ENCODE measurements at regions not wholly inside any gene's neighbourhood (a gene's known extent, or its start where the extent isn't known, plus 50 kb on each side); places are given as distances from the start of the nearest gene placed in this dataset.

GRCh38 chr17:65477600-65477999 lies 83.8 kb downstream of the AXIN2 start:
- DNase-seq (ENCODE audit: low spot score) = no peak
- Histone ChIP-seq H3K27ac (no peak overlapping the region), H3K4me3 (no peak overlapping the region)
- no peak for TF ChIP-seq CTCF (IDR thresholded peaks at IDR 0.05)

- TF ChIP-seq CTCF (IDR thresholded peaks at IDR 0.05) = no peak
- DNase-seq (ENCODE audit: low spot score) = no peak
- Histone ChIP-seq H3K4me3 (no peak overlapping the region), H3K27ac (no peak overlapping the region)
Measured at GRCh38 chr17:65474660-65475059, 86.8 kb downstream of the AXIN2 start.

GRCh38 chr17:65473985-65474384 lies 87.5 kb downstream of the AXIN2 start:
- TF ChIP-seq CTCF (IDR thresholded peaks at IDR 0.05) = no peak
- Histone ChIP-seq H3K27ac (no peak overlapping the region), H3K4me3 (no peak overlapping the region)
- DNase-seq (ENCODE audit: low spot score) = no peak

GRCh38 chr17:65473363-65473762 lies 88.1 kb downstream of the AXIN2 start:
- TF ChIP-seq CTCF (IDR thresholded peaks at IDR 0.05) = no peak
- H3K4me3 ChIP-seq = peak overlapping the region; percentile 35
- DNase-seq (ENCODE audit: low spot score) = no peak
- H3K27ac ChIP-seq = peak overlapping the region; percentile 62 to 82

GRCh38 chr17:65472666-65473309 lies 88.7 kb downstream of the AXIN2 start:
- Histone ChIP-seq H3K4me3 (peak overlapping the region; percentile 35), H3K27ac (peak overlapping the region; percentile 62 to 82)
- DNase-seq (ENCODE audit: low spot score) = peak; percentile 81
- no peak for TF ChIP-seq CTCF (IDR thresholded peaks at IDR 0.05)

GRCh38 chr17:65470783-65471182 lies 90.7 kb downstream of the AXIN2 start:
- Histone ChIP-seq H3K4me3 (no peak overlapping the region), H3K27ac (no peak overlapping the region)
- TF ChIP-seq CTCF (IDR thresholded peaks at IDR 0.05) = no peak
- no peak for DNase-seq (ENCODE audit: low spot score)

GRCh38 chr17:65468321-65468720 lies 93.1 kb downstream of the AXIN2 start:
- DNase-seq (ENCODE audit: low spot score) = no peak
- Histone ChIP-seq H3K4me3 (no peak overlapping the region), H3K27ac (no peak overlapping the region)
- TF ChIP-seq CTCF (IDR thresholded peaks at IDR 0.05) = no peak
